ENCODE measurements at regions not wholly inside any gene's neighbourhood (a gene's known extent, or its start where the extent isn't known, plus 50 kb on each side); places are given as distances from the start of the nearest gene placed in this dataset.

- TF ChIP-seq REST (IDR thresholded peaks at IDR 0.05; ENCODE audit: insufficient read depth in 1 of 2, low read depth in 2 of 2, low read length in 1 of 2) = no peak
- TF ChIP-seq CTCF (IDR thresholded peaks at IDR 0.05) = no peak
- TF ChIP-seq POLR2AphosphoS5 (IDR thresholded peaks at IDR 0.05; ENCODE audit: low read depth, low read length) = no peak
- no peak for TF ChIP-seq SIN3A (IDR thresholded peaks at IDR 0.05; ENCODE audit: borderline replicate concordance, insufficient read depth, low read depth, low read length)
Measured at GRCh38 chrX:121231566-121232358, 184.4 kb downstream of the GLUD2 start.

Measured in Panc1 (cell line).